Calu3 (cell line): ENCODE measurements at regions not wholly inside any gene's neighbourhood (a gene's known extent, or its start where the extent isn't known, plus 50 kb on each side); places are given as distances from the start of the nearest gene placed in this dataset.
"Not testable (repeated sequence)": the region's sequence is repeated elsewhere in the genome, so short reads cannot be mapped to it uniquely, and the experiment has no call there.

Source experiments
- BruUV-seq: library from RNA; stranded (reverse); fragments of 400-500 nt; replicated peaks from 2 replicates; lab custom pipeline; 2021; lab: Mats Ljungman, UMichigan
- CTCF ChIA-PET: fragments of 300-600 bp; sonication (Branson Sonifier 250); formaldehyde crosslinking; loops from one replicate; lab custom pipeline; 2022; ENCODE audit warnings: antibody characterized with exemption; lab: Charles Lee
- DNase-seq: peaks from one replicate; pipeline ENCODE4 v3.0.0; 2022
- H3K27ac Mint-ChIP-seq: one replicate; pipeline ENCODE4 v1.8.0; 2022; ENCODE audit warnings: mixed read lengths; ENCODE audit not compliant: unreplicated experiment
- H3K27me3 Mint-ChIP-seq: one replicate; pipeline ENCODE4 v1.8.0; 2022; ENCODE audit warnings: mixed read lengths; ENCODE audit not compliant: unreplicated experiment
- H3K36me3 Mint-ChIP-seq: one replicate; pipeline ENCODE4 v1.8.0; 2022; ENCODE audit warnings: mild to moderate bottlenecking, moderate library complexity, mixed read lengths; ENCODE audit not compliant: insufficient read depth, unreplicated experiment
- H3K4me1 Mint-ChIP-seq: one replicate; pipeline ENCODE4 v1.8.0; 2022; ENCODE audit warnings: mild to moderate bottlenecking, low read depth, mixed read lengths; ENCODE audit not compliant: unreplicated experiment
- H3K4me3 Mint-ChIP-seq: one replicate; pipeline ENCODE4 v1.8.0; 2022; ENCODE audit warnings: mild to moderate bottlenecking, low read depth, moderate library complexity, mixed read lengths; ENCODE audit not compliant: unreplicated experiment
- H3K9me3 Mint-ChIP-seq: one replicate; pipeline ENCODE4 v1.8.0; 2022; ENCODE audit warnings: low read depth, mixed read lengths; ENCODE audit not compliant: unreplicated experiment
- intact Hi-C: fragments of 100-400 bp; cut with micrococcal nuclease; formaldehyde crosslinking; loops from one replicate; pipeline ENCODE4 v1.10.0; 2022; ENCODE audit not compliant: unreplicated experiment
- TF ChIP-seq, protein P1 (sequence below): fragments of 200-600 bp; IDR thresholded peaks from one replicate; pipeline ENCODE4 v1.8.0; 2022; ENCODE audit warnings: antibody characterized with exemption; ENCODE audit not compliant: unreplicated experiment

DNA sequence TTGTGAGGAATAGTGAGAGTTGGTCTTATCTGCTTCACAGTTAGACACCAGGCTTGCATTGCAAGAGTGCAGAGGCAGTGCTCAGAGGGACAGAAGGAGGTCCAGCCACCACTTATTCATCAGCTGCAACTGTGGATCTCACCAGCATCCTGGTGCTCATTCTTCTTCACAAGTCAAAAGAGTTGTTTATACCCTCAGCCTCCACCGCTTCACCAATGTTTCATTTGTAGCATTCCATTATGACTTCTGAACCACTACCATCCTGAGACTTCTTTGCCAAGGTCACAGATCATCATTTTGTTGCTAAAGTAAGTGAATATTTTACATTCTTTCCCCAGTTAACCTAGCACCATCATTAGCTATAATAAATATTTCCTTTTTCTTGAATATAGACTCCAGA lies 230.5 kb upstream of the KITLG start:
- Mint-ChIP-seq H3K9me3 (peaks cover 6% of the 10 kb centered on the region), H3K27me3 (no peaks in the 10 kb centered on the region), H3K27ac (no peak overlapping the region), H3K4me1 (peaks cover 39% of the 10 kb centered on the region), H3K36me3 (no peaks in the 10 kb centered on the region), H3K4me3 (no peak overlapping the region)
- CTCF ChIA-PET = no interaction called here
- intact Hi-C loops = loop anchor here (10.0 kb wide), 1 partner anchor 156 kb away; no protein-coding TSS in a partner anchor
- BruUV-seq = no TSS peak
- DNase-seq = no peak
- TF ChIP-seq, protein P1, sequence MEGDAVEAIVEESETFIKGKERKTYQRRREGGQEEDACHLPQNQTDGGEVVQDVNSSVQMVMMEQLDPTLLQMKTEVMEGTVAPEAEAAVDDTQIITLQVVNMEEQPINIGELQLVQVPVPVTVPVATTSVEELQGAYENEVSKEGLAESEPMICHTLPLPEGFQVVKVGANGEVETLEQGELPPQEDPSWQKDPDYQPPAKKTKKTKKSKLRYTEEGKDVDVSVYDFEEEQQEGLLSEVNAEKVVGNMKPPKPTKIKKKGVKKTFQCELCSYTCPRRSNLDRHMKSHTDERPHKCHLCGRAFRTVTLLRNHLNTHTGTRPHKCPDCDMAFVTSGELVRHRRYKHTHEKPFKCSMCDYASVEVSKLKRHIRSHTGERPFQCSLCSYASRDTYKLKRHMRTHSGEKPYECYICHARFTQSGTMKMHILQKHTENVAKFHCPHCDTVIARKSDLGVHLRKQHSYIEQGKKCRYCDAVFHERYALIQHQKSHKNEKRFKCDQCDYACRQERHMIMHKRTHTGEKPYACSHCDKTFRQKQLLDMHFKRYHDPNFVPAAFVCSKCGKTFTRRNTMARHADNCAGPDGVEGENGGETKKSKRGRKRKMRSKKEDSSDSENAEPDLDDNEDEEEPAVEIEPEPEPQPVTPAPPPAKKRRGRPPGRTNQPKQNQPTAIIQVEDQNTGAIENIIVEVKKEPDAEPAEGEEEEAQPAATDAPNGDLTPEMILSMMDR = no peak

DNA sequence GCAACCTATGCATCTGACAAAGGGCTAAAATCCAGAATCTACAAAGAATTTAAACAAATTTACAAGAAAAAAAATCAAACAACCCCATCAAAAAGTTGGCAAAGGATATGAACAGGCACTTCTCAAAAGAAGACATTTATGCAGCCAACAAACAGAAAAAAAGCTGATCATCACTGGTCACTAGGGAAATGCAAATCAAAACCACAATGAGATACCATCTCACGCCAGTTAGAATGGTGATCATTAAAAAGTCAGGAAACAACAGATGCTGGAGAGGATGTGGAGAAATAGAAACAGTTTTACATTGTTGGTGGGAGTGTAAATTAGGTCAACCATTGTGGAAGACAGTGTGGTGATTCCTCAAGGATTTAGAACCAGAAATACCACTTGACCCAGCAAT lies 229.6 kb upstream of the KITLG start:
- peaks cover 35% of the 10 kb centered on the region for H3K4me1 Mint-ChIP-seq

DNA sequence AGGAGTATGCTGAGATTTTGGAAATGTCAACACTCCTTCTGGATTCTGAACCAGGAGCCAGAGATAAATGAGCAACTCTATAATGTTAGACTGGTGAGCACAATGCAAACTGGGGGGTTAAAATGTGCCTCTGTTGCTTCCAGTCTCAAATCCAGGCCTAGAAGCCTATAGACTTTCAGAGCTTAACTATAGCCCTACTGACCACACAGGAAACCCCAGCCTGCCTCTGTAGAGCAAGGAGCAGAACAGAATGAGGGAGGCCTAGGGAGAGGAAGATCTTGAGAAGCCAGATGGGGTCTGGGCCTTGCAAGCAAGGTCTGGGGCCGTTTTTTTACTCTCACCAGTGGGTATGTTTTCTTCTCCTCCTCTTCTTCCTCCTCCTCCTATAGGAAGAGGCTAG lies 225.4 kb upstream of the KITLG start:
- Mint-ChIP-seq H3K27me3 (no peaks in the 10 kb centered on the region), H3K9me3 (no peaks in the 10 kb centered on the region), H3K4me1 (peaks cover 22% of the 10 kb centered on the region), H3K36me3 (no peaks in the 10 kb centered on the region), H3K27ac (no peak overlapping the region), H3K4me3 (no peak overlapping the region)
- CTCF ChIA-PET = interaction anchor here (0.7 kb wide), 1 partner anchor 77 kb away, joined by 3 read pairs; no protein-coding TSS in a partner anchor
- no peak for DNase-seq
- BruUV-seq = no TSS peak
- intact Hi-C loops = no loop called here
- TF ChIP-seq, protein P1 = no peak

More for the DNA sequence above, 229.6 kb upstream of the KITLG start:
- H3K4me3 Mint-ChIP-seq, CTCF ChIA-PET, H3K27ac Mint-ChIP-seq, H3K36me3 Mint-ChIP-seq, DNase-seq, H3K27me3 Mint-ChIP-seq, H3K9me3 Mint-ChIP-seq, BruUV-seq: not testable (repeated sequence)
- intact Hi-C loops = loop anchor here (10.0 kb wide), 1 partner anchor 155 kb away; no protein-coding TSS in a partner anchor

DNA sequence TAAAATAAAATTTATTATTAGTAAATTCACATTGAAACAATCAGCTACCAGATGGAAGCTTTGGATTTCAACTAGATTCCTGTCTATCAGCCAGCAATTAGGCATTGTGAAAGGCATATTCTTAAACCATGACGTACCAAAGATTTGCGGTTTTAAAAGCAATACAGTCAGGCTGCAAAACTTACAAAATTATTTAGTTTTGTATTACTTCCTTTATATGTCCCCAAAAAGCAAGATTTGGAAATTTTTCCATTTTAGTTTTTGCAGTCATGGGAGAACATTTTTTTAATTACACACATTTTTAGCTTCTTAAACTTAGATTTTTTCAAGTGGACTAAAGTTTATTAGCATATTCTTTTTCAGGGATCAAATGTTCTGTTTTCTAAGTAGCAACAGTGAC lies 225.0 kb upstream of the KITLG start:
- TF ChIP-seq, protein P1 = no peak
- no TSS peak for BruUV-seq
- Mint-ChIP-seq H3K27ac (no peak overlapping the region), H3K4me3 (no peak overlapping the region), H3K9me3 (no peaks in the 10 kb centered on the region), H3K36me3 (no peaks in the 10 kb centered on the region), H3K4me1 (peaks cover 22% of the 10 kb centered on the region), H3K27me3 (no peaks in the 10 kb centered on the region)
- DNase-seq = no peak
- intact Hi-C loops = no loop called here
- CTCF ChIA-PET = no interaction called here

DNA sequence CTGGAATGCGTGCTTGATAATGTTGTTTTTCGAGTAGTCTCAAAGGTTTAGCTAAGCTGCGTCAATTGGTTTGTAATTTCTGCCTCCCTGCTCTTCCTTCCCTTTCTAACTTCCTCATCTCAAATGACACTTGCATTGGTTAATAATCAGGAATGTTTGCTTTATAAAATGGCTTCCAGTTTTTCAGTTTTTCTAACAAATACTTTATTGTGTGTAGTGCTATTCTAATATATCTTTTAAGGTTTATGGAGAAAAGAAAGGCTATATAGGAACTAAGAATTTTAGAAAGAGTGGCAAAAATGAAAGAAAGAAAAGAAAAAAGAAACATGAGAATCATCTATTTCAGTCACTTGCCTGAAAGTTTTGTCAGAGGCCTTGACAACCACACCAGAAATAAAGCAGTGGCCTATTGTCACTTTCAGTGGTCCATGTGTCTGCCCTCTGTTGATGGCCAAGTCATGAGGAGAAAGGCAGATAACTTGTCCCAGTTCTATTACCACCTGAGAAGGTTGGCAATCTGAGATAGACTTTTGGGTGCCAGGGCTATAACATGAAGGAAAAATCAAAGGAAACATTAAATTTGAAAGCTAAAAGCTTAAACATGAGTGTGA lies 221.9 kb upstream of the KITLG start:
- no peaks in the 10 kb centered on the region for H3K27me3 Mint-ChIP-seq

More for the DNA sequence above, 221.9 kb upstream of the KITLG start:
- Mint-ChIP-seq H3K36me3 (no peaks in the 10 kb centered on the region), H3K9me3 (peaks cover 5% of the 10 kb centered on the region), H3K4me1 (peaks cover 22% of the 10 kb centered on the region), H3K27ac (no peak overlapping the region), H3K4me3 (no peak overlapping the region)
- CTCF ChIA-PET = interaction anchor here (0.5 kb wide), 1 partner anchor 130 kb away, joined by 3 read pairs; no protein-coding TSS in a partner anchor
- intact Hi-C loops = no loop called here
- DNase-seq = no peak
- TF ChIP-seq, protein P1 = no peak
- no TSS peak for BruUV-seq
